PC-9 (cell line): ENCODE measurements at regions not wholly inside any gene's neighbourhood (a gene's known extent, or its start where the extent isn't known, plus 50 kb on each side); places are given as distances from the start of the nearest gene placed in this dataset.

Source experiments
- BruUV-seq: library from RNA; stranded (reverse); fragments of 400-500 nt; replicated peaks from 2 replicates; lab custom pipeline; 2021; lab: Mats Ljungman, UMichigan
- CTCF ChIA-PET: fragments of 300-600 bp; sonication (Branson Sonifier 250); formaldehyde crosslinking; loops from one replicate; lab custom pipeline; 2022; ENCODE audit warnings: antibody characterized with exemption; lab: Charles Lee
- POLR2A ChIA-PET: fragments of 300-600 bp; sonication (Branson Sonifier 250); formaldehyde crosslinking; loops from one replicate; lab custom pipeline; 2022; ENCODE audit warnings: antibody characterized with exemption; ENCODE audit not compliant: unreplicated experiment; lab: Charles Lee
- DNase-seq, 2 experiments: peaks; one replicate each; pipeline versions ENCODE4 v3.0.0 to v3.0.0-alpha.2; 2015 to 2022; ENCODE audit warnings: mixed read lengths in 1 of 2
- H2AFZ ChIP-seq: fragments of 200-600 bp; sonication (generic); 2 replicates; pipeline ENCODE4 v1.8.1; 2017; ENCODE audit warnings: antibody characterized with exemption
- H3F3A ChIP-seq: fragments of 200-600 bp; sonication (generic); 2 replicates; pipeline ENCODE4 v1.8.1; 2017; ENCODE audit warnings: antibody characterized with exemption, mild to moderate bottlenecking, low read depth; ENCODE audit not compliant: insufficient read depth
- H3K27ac ChIP-seq: fragments of 200-600 bp; sonication (generic); 2 replicates; pipeline ENCODE4 v1.6.1; 2016; ENCODE audit warnings: mixed run types
- H3K27me3 ChIP-seq: fragments of 200-600 bp; sonication (generic); 2 replicates; pipeline ENCODE4 v1.6.1; 2016; ENCODE audit warnings: low read depth, mixed run types; ENCODE audit not compliant: insufficient read depth
- H3K36me3 ChIP-seq: fragments of 200-600 bp; sonication (generic); 2 replicates; pipeline ENCODE4 v1.6.1; 2016; ENCODE audit warnings: low read depth, mixed run types
- H3K4me1 ChIP-seq: fragments of 200-600 bp; sonication (generic); replicated peaks from 2 replicates; pipeline ENCODE4 v1.6.1; 2016; ENCODE audit warnings: mixed run types; ENCODE audit not compliant: insufficient read depth
- H3K4me2 ChIP-seq: fragments of 200-600 bp; sonication (generic); 2 replicates; pipeline ENCODE4 v1.6.1; 2017; ENCODE audit warnings: mixed run types
- H3K4me3 ChIP-seq: fragments of 200-600 bp; sonication (generic); 2 replicates; pipeline ENCODE4 v1.6.1; 2016; ENCODE audit warnings: mixed run types
- H3K79me2 ChIP-seq: fragments of 200-600 bp; sonication (generic); 2 replicates; pipeline ENCODE4 v1.6.1; 2017; ENCODE audit warnings: low read depth, mixed run types
- H3K9me2 ChIP-seq: fragments of 200-600 bp; sonication (generic); 2 replicates; pipeline ENCODE4 v1.8.1; 2017; ENCODE audit warnings: mild to moderate bottlenecking; ENCODE audit not compliant: insufficient read depth
- H3K9me3 ChIP-seq: fragments of 200-600 bp; sonication (generic); 2 replicates; pipeline ENCODE4 v1.8.1; 2016; ENCODE audit warnings: low read depth; ENCODE audit not compliant: insufficient read depth
- H4K20me1 ChIP-seq: fragments of 200-600 bp; sonication (generic); 2 replicates; pipeline ENCODE4 v1.8.1; 2017; ENCODE audit not compliant: insufficient read depth
- CTCF ChIP-seq: fragments of 200-600 bp; sonication (generic); conservative IDR thresholded peaks from 2 replicates; pipeline ENCODE4 v1.6.1; 2017; ENCODE audit warnings: mixed run types, antibody characterized with exemption, mild to moderate bottlenecking, moderate library complexity
- EZH2 ChIP-seq: fragments of 200-600 bp; sonication (generic); IDR thresholded peaks from 2 replicates; pipeline ENCODE4 v1.8.0; 2017; ENCODE audit warnings: antibody characterized with exemption, low read depth
- intact Hi-C: fragments of 100-400 bp; cut with micrococcal nuclease; formaldehyde crosslinking; loops from one replicate; pipeline ENCODE4 v1.10.0; 2022; ENCODE audit not compliant: unreplicated experiment

DNA sequence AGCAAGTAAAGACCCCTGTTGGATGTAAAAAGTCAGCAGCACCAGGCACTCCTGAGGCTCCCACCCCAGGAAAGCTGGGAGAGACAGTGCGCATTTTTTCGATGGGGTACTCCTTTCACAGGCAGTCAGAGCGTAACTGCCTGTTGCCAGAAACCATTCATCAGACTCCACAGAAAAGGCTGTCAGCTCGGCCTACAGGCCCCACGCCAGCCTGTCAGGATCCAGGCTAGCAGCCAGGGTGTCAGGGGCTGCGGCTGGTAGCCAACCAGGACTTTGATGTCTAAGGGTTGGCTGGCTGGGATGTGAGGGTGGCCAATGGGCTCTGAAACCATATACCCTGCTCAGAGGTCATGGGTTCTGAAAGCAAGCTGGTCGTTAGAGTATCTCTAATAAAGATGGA is 164.5 kb downstream of the WNT5A start:
- no peak for TF ChIP-seq CTCF
- TF ChIP-seq EZH2, result no peak
- Histone ChIP-seq H3K9me2 (no peaks in the 10 kb centered on the region), H4K20me1 (no peaks in the 10 kb centered on the region), H3K79me2 (no peaks in the 10 kb centered on the region), H3K4me3 (no peak overlapping the region), H3K27me3 (no peaks in the 10 kb centered on the region), H3K9me3 (peaks cover 7% of the 10 kb centered on the region), H3K4me2 (no peak overlapping the region), H2AFZ (no peak overlapping the region), H3F3A (no peaks in the 10 kb centered on the region), H3K27ac (no peak overlapping the region), H3K4me1 (no peaks in the 10 kb centered on the region), H3K36me3 (no peaks in the 10 kb centered on the region)
- no TSS peak for BruUV-seq
- DNase-seq, result no peak
- ChIA-PET POLR2A (no interaction called here), CTCF (no interaction called here)
- intact Hi-C loops, result no loop called here

DNA sequence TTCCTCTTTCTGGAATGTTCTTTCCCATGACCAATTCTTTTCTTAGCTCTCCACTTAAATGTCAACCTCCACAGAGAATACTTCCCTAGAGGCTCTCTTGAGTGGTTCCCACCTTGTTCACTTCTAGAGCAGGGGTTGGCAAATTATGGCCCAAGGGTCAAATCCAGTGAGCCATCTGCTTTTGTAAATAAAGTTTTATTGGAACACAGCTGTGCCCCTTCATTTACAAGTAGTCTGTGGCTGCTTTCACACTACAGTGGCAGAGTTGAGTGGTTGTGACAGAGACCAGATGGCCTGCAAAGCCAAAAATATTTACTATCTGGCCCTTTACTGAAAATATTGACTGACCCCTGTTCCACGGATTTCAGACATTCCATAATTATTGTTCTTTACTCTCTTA is 166.2 kb downstream of the WNT5A start:
- no peak overlapping the region for H3K27ac ChIP-seq
- TF ChIP-seq EZH2 (no peak), CTCF (no peak)
- no peak for DNase-seq
- BruUV-seq, result no TSS peak
- H3K79me2 ChIP-seq, result no peaks in the 10 kb centered on the region
- H3K36me3 ChIP-seq, result no peaks in the 10 kb centered on the region
- H2AFZ ChIP-seq, result no peak overlapping the region
- no peaks in the 10 kb centered on the region for H3K27me3 ChIP-seq
- H3K9me3 ChIP-seq, result peaks cover 3% of the 10 kb centered on the region; the same call in 1 of the 2 replicates
- no peaks in the 10 kb centered on the region for H3K4me1 ChIP-seq
- ChIA-PET CTCF (no interaction called here), POLR2A (no interaction called here)
- no peaks in the 10 kb centered on the region for H4K20me1 ChIP-seq
- H3K4me2 ChIP-seq, result no peak overlapping the region
- no peak overlapping the region for H3K4me3 ChIP-seq
- intact Hi-C loops, result no loop called here
- H3K9me2 ChIP-seq, result no peaks in the 10 kb centered on the region
- no peaks in the 10 kb centered on the region for H3F3A ChIP-seq

GRCh38 chr3:55315396-55315795 is 171.7 kb downstream of the WNT5A start:
- CTCF ChIA-PET, result no interaction called here
- POLR2A ChIA-PET, result interaction anchor here (0.6 kb wide), 1 partner anchor 406 kb away, joined by 3 read pairs; no protein-coding TSS in a partner anchor

More at GRCh38 chr3:55315396-55315795, 171.7 kb downstream of the WNT5A start:
- Histone ChIP-seq H3K36me3 (no peaks in the 10 kb centered on the region), H3K4me2 (no peak overlapping the region), H3K9me3 (no peaks in the 10 kb centered on the region), H4K20me1 (no peaks in the 10 kb centered on the region), H3K27me3 (no peaks in the 10 kb centered on the region), H3K9me2 (no peaks in the 10 kb centered on the region), H3K27ac (no peak overlapping the region), H3K4me1 (no peaks in the 10 kb centered on the region), H3K79me2 (no peaks in the 10 kb centered on the region), H3K4me3 (no peak overlapping the region), H3F3A (no peaks in the 10 kb centered on the region), H2AFZ (no peak overlapping the region)
- DNase-seq, result no peak
- BruUV-seq, result no TSS peak
- TF ChIP-seq CTCF (no peak), EZH2 (no peak)
- intact Hi-C loops, result no loop called here
